ENCODE measurements at regions not wholly inside any gene's neighbourhood (a gene's known extent, or its start where the extent isn't known, plus 50 kb on each side); places are given as distances from the start of the nearest gene placed in this dataset.
"Not testable (repeated sequence)": the region's sequence is repeated elsewhere in the genome, so short reads cannot be mapped to it uniquely, and the experiment has no call there.

DNA sequence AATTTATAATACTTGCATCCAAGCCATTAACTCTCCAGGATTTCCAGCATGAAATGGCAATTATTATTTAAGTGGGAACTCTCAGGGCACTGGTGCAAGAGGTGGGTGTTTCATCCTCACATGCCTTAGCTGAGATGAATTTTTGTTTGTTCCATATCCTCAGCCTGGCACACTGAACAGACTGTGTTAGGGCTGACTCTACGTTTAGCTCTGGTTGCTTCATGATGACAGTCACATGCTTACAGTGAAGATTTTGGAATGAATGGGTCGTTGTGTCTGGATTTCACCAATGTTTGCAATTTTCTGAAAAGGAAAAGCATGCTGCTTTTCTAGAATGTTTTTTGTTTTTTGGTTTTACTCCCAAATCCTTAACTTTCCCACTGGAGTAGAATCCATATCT, 246.6 kb downstream of the INSC start:
- ATAC-seq: no peak
- BruUV-seq (replicated peaks): no TSS peak

DNA sequence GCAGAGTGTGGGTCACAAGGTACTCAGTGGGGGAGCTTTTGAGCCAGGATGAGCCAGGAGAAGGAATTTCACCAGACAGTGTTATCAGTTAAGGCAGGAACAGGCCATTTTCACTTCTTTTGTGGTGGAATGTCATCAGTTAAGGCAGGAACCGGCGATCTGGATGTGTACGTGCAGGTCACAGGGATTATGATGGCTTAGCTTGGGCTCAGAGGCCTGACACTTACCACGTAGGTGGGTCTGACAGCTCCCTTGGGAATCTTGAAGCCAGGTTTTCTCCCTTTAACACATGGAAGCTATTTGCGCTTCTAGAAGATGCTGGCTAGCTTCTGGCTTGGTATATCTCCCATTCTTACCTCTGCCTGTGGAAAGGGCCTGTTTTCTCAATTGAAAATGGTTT, 250.6 kb downstream of the INSC start:
- intact Hi-C loops (cut with micrococcal nuclease); DNase-seq (ENCODE audit: low read depth, low spot score); H3K4me2 ChIP-seq (ENCODE audit: low read length); H3K4me3 ChIP-seq (replicated peaks in 1 of 2; ENCODE audit: low read depth in 1 of 2, low read length in 2 of 2); H3K9me3 ChIP-seq (ENCODE audit: control insufficient read depth in 1 of 2, insufficient read depth in 1 of 2, low read depth in 1 of 2, low read length in 2 of 2); H3K4me1 ChIP-seq (ENCODE audit: control insufficient read depth in 1 of 2, insufficient read depth in 2 of 2, low read length in 2 of 2); H2AFZ ChIP-seq (ENCODE audit: low read depth, low read length, poor library complexity, severe bottlenecking); ATAC-seq; POLR2A ChIA-PET; RAD21 ChIA-PET (ENCODE audit: low non-redundant PET in 1 of 2, low total read pairs in 2 of 2, uncharacterized antibody in 2 of 2, unreplicated experiment in 2 of 2); H4K20me1 ChIP-seq (ENCODE audit: insufficient read depth); H3K27ac ChIP-seq (ENCODE audit: low read depth, low read length); H3K9me2 ChIP-seq (ENCODE audit: insufficient read depth); H3K79me2 ChIP-seq (ENCODE audit: insufficient read depth, low read length); CTCF ChIA-PET; BruUV-seq (replicated peaks); H3K36me3 ChIP-seq (ENCODE audit: control insufficient read depth in 1 of 2, insufficient read depth in 2 of 2, low read length in 2 of 2); H3K9ac ChIP-seq (ENCODE audit: low read length): not testable (repeated sequence)
- peaks cover 32% of the 10 kb centered on the region; the same call in 1 of the 2 replicates for H3K27me3 ChIP-seq (ENCODE audit: insufficient read depth, low read length)

More for the DNA sequence above, 246.6 kb downstream of the INSC start:
- H3K27me3 ChIP-seq (ENCODE audit: insufficient read depth, low read length): peaks cover 21% of the 10 kb centered on the region; the same call in 1 of the 2 replicates
- TF ChIP-seq ZFX (IDR thresholded peaks at IDR 0.05): no peak
- TF ChIP-seq, protein P1, sequence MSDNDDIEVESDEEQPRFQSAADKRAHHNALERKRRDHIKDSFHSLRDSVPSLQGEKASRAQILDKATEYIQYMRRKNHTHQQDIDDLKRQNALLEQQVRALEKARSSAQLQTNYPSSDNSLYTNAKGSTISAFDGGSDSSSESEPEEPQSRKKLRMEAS (IDR thresholded peaks at IDR 0.05): no peak
- TF ChIP-seq FOSL1 (IDR thresholded peaks at IDR 0.05; ENCODE audit: low read depth): no peak
- no peak for TF ChIP-seq YY1 (IDR thresholded peaks at IDR 0.05; ENCODE audit: extremely low read depth, insufficient replicate concordance, low read depth, low read length)
- no peak for TF ChIP-seq TCF7L2 (IDR thresholded peaks at IDR 0.05; ENCODE audit: borderline replicate concordance, extremely low read depth, insufficient read depth, insufficient read length)
- no peak for TF ChIP-seq CBX3 (IDR thresholded peaks at IDR 0.05; ENCODE audit: low read depth)
- TF ChIP-seq JUND (IDR thresholded peaks at IDR 0.05): no peak
- TF ChIP-seq, protein P2, sequence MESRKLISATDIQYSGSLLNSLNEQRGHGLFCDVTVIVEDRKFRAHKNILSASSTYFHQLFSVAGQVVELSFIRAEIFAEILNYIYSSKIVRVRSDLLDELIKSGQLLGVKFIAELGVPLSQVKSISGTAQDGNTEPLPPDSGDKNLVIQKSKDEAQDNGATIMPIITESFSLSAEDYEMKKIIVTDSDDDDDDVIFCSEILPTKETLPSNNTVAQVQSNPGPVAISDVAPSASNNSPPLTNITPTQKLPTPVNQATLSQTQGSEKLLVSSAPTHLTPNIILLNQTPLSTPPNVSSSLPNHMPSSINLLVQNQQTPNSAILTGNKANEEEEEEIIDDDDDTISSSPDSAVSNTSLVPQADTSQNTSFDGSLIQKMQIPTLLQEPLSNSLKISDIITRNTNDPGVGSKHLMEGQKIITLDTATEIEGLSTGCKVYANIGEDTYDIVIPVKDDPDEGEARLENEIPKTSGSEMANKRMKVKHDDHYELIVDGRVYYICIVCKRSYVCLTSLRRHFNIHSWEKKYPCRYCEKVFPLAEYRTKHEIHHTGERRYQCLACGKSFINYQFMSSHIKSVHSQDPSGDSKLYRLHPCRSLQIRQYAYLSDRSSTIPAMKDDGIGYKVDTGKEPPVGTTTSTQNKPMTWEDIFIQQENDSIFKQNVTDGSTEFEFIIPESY (IDR thresholded peaks at IDR 0.05; ENCODE audit: extremely low read depth, insufficient replicate concordance, low read length): no peak
- no peak for TF ChIP-seq EZH2 (IDR thresholded peaks at IDR 0.05)
- RAD21 ChIA-PET (ENCODE audit: low non-redundant PET in 1 of 2, low total read pairs in 2 of 2, uncharacterized antibody in 2 of 2, unreplicated experiment in 2 of 2): no interaction called here
- H3K9me2 ChIP-seq (ENCODE audit: insufficient read depth): no peaks in the 10 kb centered on the region
- no peaks in the 10 kb centered on the region for H3K4me1 ChIP-seq (ENCODE audit: control insufficient read depth in 1 of 2, insufficient read depth in 2 of 2, low read length in 2 of 2)
- H2AFZ ChIP-seq (ENCODE audit: low read depth, low read length, poor library complexity, severe bottlenecking): no peak overlapping the region
- no peaks in the 10 kb centered on the region for H3K9me3 ChIP-seq (ENCODE audit: control insufficient read depth in 1 of 2, insufficient read depth in 1 of 2, low read depth in 1 of 2, low read length in 2 of 2)
- POLR2A ChIA-PET: no interaction called here
- H4K20me1 ChIP-seq (ENCODE audit: insufficient read depth): no peaks in the 10 kb centered on the region
- DNase-seq (ENCODE audit: low read depth, low spot score): no peak
- no peaks in the 10 kb centered on the region for H3K79me2 ChIP-seq (ENCODE audit: insufficient read depth, low read length)
- no peaks in the 10 kb centered on the region for H3K36me3 ChIP-seq (ENCODE audit: control insufficient read depth in 1 of 2, insufficient read depth in 2 of 2, low read length in 2 of 2)
- H3K4me2 ChIP-seq (ENCODE audit: low read length): no peak overlapping the region
- intact Hi-C loops (cut with micrococcal nuclease): no loop called here
- CTCF ChIA-PET: no interaction called here
- no peak overlapping the region for H3K4me3 ChIP-seq (replicated peaks in 1 of 2; ENCODE audit: low read depth in 1 of 2, low read length in 2 of 2)
- H3K9ac ChIP-seq (ENCODE audit: low read length): no peak overlapping the region
- H3K27ac ChIP-seq (ENCODE audit: low read depth, low read length): no peak overlapping the region

Data from HCT116 (cell line).